MM.1S (cell line): ENCODE measurements at regions not wholly inside any gene's neighbourhood (a gene's known extent, or its start where the extent isn't known, plus 50 kb on each side); places are given as distances from the start of the nearest gene placed in this dataset.

Source experiments
- DNase-seq: peaks from one replicate; pipeline ENCODE4 v3.0.0-alpha.2; 2015
- H2AFZ ChIP-seq: fragments of 300-600 bp; sonication (generic); 2 replicates; pipeline ENCODE4 v1.6.0; 2016; ENCODE audit warnings: antibody characterized with exemption, low read length
- H3F3A ChIP-seq: fragments of 300-600 bp; sonication (generic); 2 replicates; pipeline ENCODE4 v1.6.1; 2016; ENCODE audit warnings: mild to moderate bottlenecking, antibody characterized with exemption, low read length, moderate library complexity, mixed read lengths; ENCODE audit not compliant: insufficient read depth
- H3K27ac ChIP-seq: fragments of 300-600 bp; sonication (generic); 2 replicates; pipeline ENCODE4 v1.5.1; 2016; ENCODE audit warnings: mild to moderate bottlenecking, low read length
- H3K27me3 ChIP-seq: fragments of 300-600 bp; sonication (generic); replicated peaks from 2 replicates; pipeline ENCODE4 v1.6.0; 2016; ENCODE audit warnings: low read length; ENCODE audit not compliant: insufficient read depth
- H3K36me3 ChIP-seq: fragments of 300-600 bp; sonication (generic); replicated peaks from 2 replicates; pipeline ENCODE4 v1.6.1; 2016; ENCODE audit warnings: mild to moderate bottlenecking, low read length, mixed read lengths; ENCODE audit not compliant: insufficient read depth
- H3K4me1 ChIP-seq: fragments of 300-600 bp; sonication (generic); 2 replicates; pipeline ENCODE4 v1.6.1; 2016; ENCODE audit warnings: low read length, mixed read lengths
- H3K4me2 ChIP-seq: fragments of 300-600 bp; sonication (generic); 2 replicates; pipeline ENCODE4 v1.6.0; 2016; ENCODE audit warnings: low read depth, low read length
- H3K4me3 ChIP-seq: fragments of 300-600 bp; sonication (generic); 2 replicates; pipeline ENCODE4 v1.5.1; 2016; ENCODE audit warnings: low read length, mixed read lengths
- H3K79me2 ChIP-seq: fragments of 300-600 bp; sonication (generic); 2 replicates; pipeline ENCODE4 v1.6.1; 2016; ENCODE audit warnings: mixed run types, low read length, mixed read lengths
- H3K9ac ChIP-seq: fragments of 300-600 bp; sonication (generic); 2 replicates; pipeline ENCODE4 v1.6.1; 2016; ENCODE audit warnings: low read length, mixed read lengths
- H3K9me2 ChIP-seq: fragments of 300-600 bp; sonication (generic); replicated peaks from 2 replicates; pipeline ENCODE4 v1.6.1; 2016; ENCODE audit warnings: mild to moderate bottlenecking, low read length, mixed read lengths; ENCODE audit not compliant: insufficient read depth
- H3K9me3 ChIP-seq: fragments of 300-600 bp; sonication (generic); replicated peaks from 2 replicates; pipeline ENCODE4 v1.6.1; 2016; ENCODE audit warnings: mild to moderate bottlenecking, low read length, mixed read lengths; ENCODE audit not compliant: insufficient read depth
- H4K20me1 ChIP-seq: fragments of 300-600 bp; sonication (generic); 2 replicates; pipeline ENCODE4 v1.6.1; 2016; ENCODE audit warnings: mild to moderate bottlenecking, low read length, moderate library complexity, mixed read lengths; ENCODE audit not compliant: insufficient read depth
- EZH2 ChIP-seq: fragments of 300-600 bp; sonication (generic); optimal IDR thresholded peaks from 2 replicates; pipeline ENCODE3; 2017; ENCODE audit warnings: low read depth, mild to moderate bottlenecking, antibody characterized with exemption, low read length, mixed read lengths
- EZH2phosphoT487 ChIP-seq: fragments of 300-600 bp; sonication (generic); IDR thresholded peaks from 2 replicates; pipeline ENCODE4 v1.6.1; 2018; ENCODE audit warnings: antibody characterized with exemption, low read length
- TF ChIP-seq, protein P1 (sequence below): fragments of 300-600 bp; sonication (generic); IDR thresholded peaks from 2 replicates; pipeline ENCODE4 v1.5.1; 2016; ENCODE audit warnings: antibody characterized with exemption, low read length, mixed read lengths

DNA sequence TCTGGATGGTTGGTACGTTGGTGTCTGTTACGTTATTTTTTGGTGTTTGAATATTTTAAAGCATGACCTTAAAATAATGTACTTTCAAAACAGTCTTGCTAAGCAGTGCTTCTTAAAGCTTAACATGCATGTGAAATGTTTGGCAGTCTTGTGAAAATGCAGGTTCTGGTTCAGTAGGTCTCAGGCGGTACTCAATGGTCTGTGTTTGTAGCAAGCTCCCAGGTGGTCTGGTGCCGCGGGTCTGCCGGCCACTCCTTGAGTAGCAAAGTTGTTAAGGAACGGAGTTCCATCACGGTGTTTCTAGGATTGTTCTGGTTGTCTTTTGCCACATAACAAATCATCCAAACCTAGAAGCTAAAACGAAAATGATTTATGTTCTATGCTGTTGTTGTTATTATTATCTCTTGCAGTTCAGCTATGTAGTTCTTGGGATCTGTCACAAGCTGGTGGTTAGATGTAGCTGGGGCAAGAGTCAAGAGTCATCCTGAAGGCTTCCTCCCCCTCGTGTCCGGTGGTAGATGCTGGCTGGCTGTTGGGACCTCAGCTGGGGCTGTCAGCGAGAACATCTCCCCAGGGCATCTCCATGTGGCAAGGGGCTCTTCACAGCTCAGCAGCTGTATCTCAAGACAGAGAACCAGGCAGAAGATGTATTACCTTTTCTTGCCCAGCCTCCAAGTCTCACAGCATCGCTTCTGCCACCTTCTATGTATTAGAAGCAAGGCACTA, 186.8 kb downstream of the PALM2AKAP2 start:
- Histone ChIP-seq H3F3A (peaks cover 10% of the 10 kb centered on the region; the same call in 1 of the 2 replicates), H4K20me1 (no peaks in the 10 kb centered on the region), H2AFZ (no peak overlapping the region), H3K4me2 (no peak overlapping the region), H3K79me2 (no peaks in the 10 kb centered on the region), H3K4me1 (peaks cover 31% of the 10 kb centered on the region), H3K36me3 (no peaks in the 10 kb centered on the region), H3K27ac (no peak overlapping the region), H3K9me3 (no peaks in the 10 kb centered on the region), H3K9me2 (no peaks in the 10 kb centered on the region), H3K9ac (no peak overlapping the region), H3K27me3 (no peaks in the 10 kb centered on the region), H3K4me3 (no peak overlapping the region)
- TF ChIP-seq EZH2phosphoT487: no peak
- TF ChIP-seq EZH2: no peak
- TF ChIP-seq, protein P1, sequence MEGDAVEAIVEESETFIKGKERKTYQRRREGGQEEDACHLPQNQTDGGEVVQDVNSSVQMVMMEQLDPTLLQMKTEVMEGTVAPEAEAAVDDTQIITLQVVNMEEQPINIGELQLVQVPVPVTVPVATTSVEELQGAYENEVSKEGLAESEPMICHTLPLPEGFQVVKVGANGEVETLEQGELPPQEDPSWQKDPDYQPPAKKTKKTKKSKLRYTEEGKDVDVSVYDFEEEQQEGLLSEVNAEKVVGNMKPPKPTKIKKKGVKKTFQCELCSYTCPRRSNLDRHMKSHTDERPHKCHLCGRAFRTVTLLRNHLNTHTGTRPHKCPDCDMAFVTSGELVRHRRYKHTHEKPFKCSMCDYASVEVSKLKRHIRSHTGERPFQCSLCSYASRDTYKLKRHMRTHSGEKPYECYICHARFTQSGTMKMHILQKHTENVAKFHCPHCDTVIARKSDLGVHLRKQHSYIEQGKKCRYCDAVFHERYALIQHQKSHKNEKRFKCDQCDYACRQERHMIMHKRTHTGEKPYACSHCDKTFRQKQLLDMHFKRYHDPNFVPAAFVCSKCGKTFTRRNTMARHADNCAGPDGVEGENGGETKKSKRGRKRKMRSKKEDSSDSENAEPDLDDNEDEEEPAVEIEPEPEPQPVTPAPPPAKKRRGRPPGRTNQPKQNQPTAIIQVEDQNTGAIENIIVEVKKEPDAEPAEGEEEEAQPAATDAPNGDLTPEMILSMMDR: no peak
- DNase-seq: no peak

GRCh38 chr9:109967651-109968642, 187.9 kb downstream of the PALM2AKAP2 start:
- H3K79me2 ChIP-seq: no peaks in the 10 kb centered on the region
- H3K4me3 ChIP-seq: 0 out of 2 replicates have a peak overlapping the region, but pooled peaks have one; percentile 3
- DNase-seq: peak; percentile 41
- TF ChIP-seq EZH2 (no peak), EZH2phosphoT487 (no peak)
- TF ChIP-seq, protein P1: no peak
- no peaks in the 10 kb centered on the region for H3K36me3 ChIP-seq
- no peak overlapping the region for H3K9ac ChIP-seq
- no peaks in the 10 kb centered on the region for H3K9me2 ChIP-seq
- peak overlapping the region; percentile 54 for H3K4me2 ChIP-seq
- H3K27ac ChIP-seq: peak overlapping the region; percentile 30; the same call in 1 of the 2 replicates
- peaks cover 40% of the 10 kb centered on the region for H3K4me1 ChIP-seq
- H3F3A ChIP-seq: peaks cover 10% of the 10 kb centered on the region
- H4K20me1 ChIP-seq: no peaks in the 10 kb centered on the region
- H3K9me3 ChIP-seq: no peaks in the 10 kb centered on the region
- H3K27me3 ChIP-seq: no peaks in the 10 kb centered on the region
- H2AFZ ChIP-seq: peak overlapping the region; percentile 35; the same call in 1 of the 2 replicates

DNA sequence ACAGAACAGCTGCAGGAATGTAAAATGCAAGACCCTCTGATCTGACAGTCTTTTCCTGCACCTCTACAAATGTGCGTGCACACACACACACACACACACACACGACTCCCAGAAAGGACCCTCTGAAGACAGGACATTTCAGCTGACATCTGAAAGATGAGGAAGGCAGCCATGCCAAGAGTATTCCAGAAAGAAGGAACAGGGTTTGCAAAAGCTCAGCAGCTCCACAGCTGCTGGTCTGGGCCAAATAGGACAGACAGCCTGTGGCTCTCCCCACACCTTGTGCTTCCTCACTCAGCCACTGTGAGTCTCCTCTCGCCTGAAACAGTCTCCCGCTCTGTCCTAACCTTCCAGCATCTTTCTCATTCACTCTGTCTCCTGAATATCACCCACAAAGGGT, 189.0 kb downstream of the PALM2AKAP2 start:
- Histone ChIP-seq H3K4me1 (peaks cover 49% of the 10 kb centered on the region), H3K4me2 (peak overlapping the region; percentile 54; the same call in 1 of the 2 replicates)

More for the DNA sequence above, 189.0 kb downstream of the PALM2AKAP2 start:
- no peak overlapping the region for H3K9ac ChIP-seq
- H3K27me3 ChIP-seq: no peaks in the 10 kb centered on the region
- 0 out of 2 replicates have a peak overlapping the region, but pooled peaks have one; percentile 35 for H2AFZ ChIP-seq
- no peaks in the 10 kb centered on the region for H3K36me3 ChIP-seq
- no peaks in the 10 kb centered on the region for H4K20me1 ChIP-seq
- H3K9me3 ChIP-seq: no peaks in the 10 kb centered on the region
- H3F3A ChIP-seq: peaks cover 14% of the 10 kb centered on the region
- H3K4me3 ChIP-seq: no peak overlapping the region
- no peak for DNase-seq
- TF ChIP-seq, protein P1: peak; percentile 41
- no peak for TF ChIP-seq EZH2
- TF ChIP-seq EZH2phosphoT487: no peak
- H3K9me2 ChIP-seq: no peaks in the 10 kb centered on the region
- no peak overlapping the region; the same call in 1 of the 2 replicates for H3K27ac ChIP-seq
- H3K79me2 ChIP-seq: no peaks in the 10 kb centered on the region
